GM12892 (cell line): ENCODE measurements at regions not wholly inside any gene's neighbourhood (a gene's known extent, or its start where the extent isn't known, plus 50 kb on each side); places are given as distances from the start of the nearest gene placed in this dataset.

Experiments used
- POLR2A ChIP-seq: IDR thresholded peaks from 2 replicates; pipeline ENCODE4 v1.6.1; 2011; ENCODE audit warnings: low read depth, low read length, control low read depth
- POLR2AphosphoS5 ChIP-seq: IDR thresholded peaks from 2 replicates; pipeline ENCODE4 v1.6.1; 2011; ENCODE audit warnings: low read depth, low read length, control low read depth

GRCh38 chr2:228701506-228701905, 520.0 kb upstream of the SPHKAP start:
- TF ChIP-seq POLR2A (no peak), POLR2AphosphoS5 (no peak)
